ENCODE measurements at regions not wholly inside any gene's neighbourhood (a gene's known extent, or its start where the extent isn't known, plus 50 kb on each side); places are given as distances from the start of the nearest gene placed in this dataset.

- no peaks in the 10 kb centered on the region for H3K36me3 ChIP-seq
- H3K27me3 ChIP-seq (ENCODE audit: insufficient read depth, low read depth, severe bottlenecking) = no peaks in the 10 kb centered on the region
- no peak overlapping the region for H3K4me3 ChIP-seq (ENCODE audit: low read depth, low read length)
- no peaks in the 10 kb centered on the region for H3K9me3 ChIP-seq (ENCODE audit: severe bottlenecking)
- no peak for TF ChIP-seq CTCF (IDR thresholded peaks at IDR 0.05; ENCODE audit: low read depth, low read length)
- no peak for DNase-seq
- H3K27ac ChIP-seq = no peak overlapping the region
These were observed 1147.6 kb upstream of the PCDH10 start for GRCh38 chr4:132001542-132001941.

GRCh38 chr4:132003593-132003992 lies 1145.5 kb upstream of the PCDH10 start:
- no peaks in the 10 kb centered on the region for H3K27me3 ChIP-seq (ENCODE audit: insufficient read depth, low read depth, severe bottlenecking)
- no peaks in the 10 kb centered on the region for H3K36me3 ChIP-seq
- H3K27ac ChIP-seq = peak overlapping the region; percentile 19
- TF ChIP-seq CTCF (IDR thresholded peaks at IDR 0.05; ENCODE audit: low read depth, low read length) = no peak
- DNase-seq = peak; percentile 65
- no peaks in the 10 kb centered on the region for H3K9me3 ChIP-seq (ENCODE audit: severe bottlenecking)
- no peak overlapping the region for H3K4me3 ChIP-seq (ENCODE audit: low read depth, low read length)

DNA sequence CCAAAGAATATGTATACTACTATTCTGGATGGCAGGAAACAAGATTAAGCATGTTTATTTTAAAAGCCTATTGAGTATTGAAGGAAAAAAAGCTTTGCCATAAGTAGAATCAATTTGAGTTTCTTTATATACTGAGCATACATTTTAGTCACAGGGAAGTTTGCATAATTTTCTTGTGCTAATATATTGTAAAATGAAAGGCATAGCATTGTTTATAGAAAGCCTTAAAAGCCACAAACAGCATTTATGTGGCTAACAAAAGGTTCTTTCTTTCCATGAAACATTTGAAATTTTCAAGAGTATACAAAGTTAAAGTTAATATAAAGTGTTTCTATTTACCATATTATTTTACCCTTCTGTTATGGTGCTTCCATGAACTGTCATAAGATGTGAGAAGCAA lies 1133.8 kb upstream of the PCDH10 start:
- H3K27ac ChIP-seq = no peak overlapping the region
- H3K4me3 ChIP-seq (ENCODE audit: low read depth, low read length) = no peak overlapping the region
- H3K36me3 ChIP-seq = no peaks in the 10 kb centered on the region
- no peaks in the 10 kb centered on the region for H3K9me3 ChIP-seq (ENCODE audit: severe bottlenecking)
- DNase-seq = no peak
- H3K27me3 ChIP-seq (ENCODE audit: insufficient read depth, low read depth, severe bottlenecking) = no peaks in the 10 kb centered on the region
- TF ChIP-seq CTCF (IDR thresholded peaks at IDR 0.05; ENCODE audit: low read depth, low read length) = no peak

GRCh38 chr4:132016703-132017350 lies 1132.3 kb upstream of the PCDH10 start:
- no peak for DNase-seq

DNA sequence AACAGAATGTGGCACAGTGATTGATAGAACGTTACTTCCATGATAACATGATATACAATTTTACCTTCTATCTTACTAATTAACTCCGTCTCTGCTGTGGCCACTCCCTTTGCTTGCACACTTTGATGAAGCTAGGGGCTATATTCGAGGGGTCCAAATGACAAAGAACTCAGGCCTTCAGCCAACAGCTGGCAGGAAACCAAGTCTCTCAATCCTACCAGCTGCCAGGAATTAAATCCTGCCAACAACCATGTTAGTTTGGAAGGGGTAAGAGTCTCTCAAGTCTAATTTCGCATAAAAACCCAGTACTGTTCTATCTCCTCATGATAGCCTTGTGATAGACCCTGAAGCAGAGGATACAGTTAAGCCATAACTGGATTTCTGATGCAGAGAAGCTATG lies 1122.9 kb upstream of the PCDH10 start:
- TF ChIP-seq CTCF (IDR thresholded peaks at IDR 0.05; ENCODE audit: low read depth, low read length) = no peak
- no peak overlapping the region for H3K4me3 ChIP-seq (ENCODE audit: low read depth, low read length)
- H3K9me3 ChIP-seq (ENCODE audit: severe bottlenecking) = no peaks in the 10 kb centered on the region
- DNase-seq = no peak
- no peak overlapping the region for H3K27ac ChIP-seq
- no peaks in the 10 kb centered on the region for H3K36me3 ChIP-seq
- H3K27me3 ChIP-seq (ENCODE audit: insufficient read depth, low read depth, severe bottlenecking) = no peaks in the 10 kb centered on the region

More at GRCh38 chr4:132016703-132017350, 1132.3 kb upstream of the PCDH10 start:
- Histone ChIP-seq H3K4me3 (ENCODE audit: low read depth, low read length) (no peak overlapping the region), H3K9me3 (ENCODE audit: severe bottlenecking) (no peaks in the 10 kb centered on the region), H3K36me3 (no peaks in the 10 kb centered on the region), H3K27me3 (ENCODE audit: insufficient read depth, low read depth, severe bottlenecking) (no peaks in the 10 kb centered on the region), H3K27ac (no peak overlapping the region)
- TF ChIP-seq CTCF (IDR thresholded peaks at IDR 0.05; ENCODE audit: low read depth, low read length) = no peak

- H3K9me3 ChIP-seq (ENCODE audit: severe bottlenecking) = no peaks in the 10 kb centered on the region
- H3K36me3 ChIP-seq = no peaks in the 10 kb centered on the region
- TF ChIP-seq CTCF (IDR thresholded peaks at IDR 0.05; ENCODE audit: low read depth, low read length) = no peak
- DNase-seq = no peak
- no peaks in the 10 kb centered on the region for H3K27me3 ChIP-seq (ENCODE audit: insufficient read depth, low read depth, severe bottlenecking)
- H3K27ac ChIP-seq = no peak overlapping the region
- H3K4me3 ChIP-seq (ENCODE audit: low read depth, low read length) = no peak overlapping the region
These were observed 1122.3 kb upstream of the PCDH10 start for GRCh38 chr4:132026816-132027215.

All from WERI-Rb-1 (cell line).